Aorta (tissue), 5 donors: ENCODE measurements at regions not wholly inside any gene's neighbourhood (a gene's known extent, or its start where the extent isn't known, plus 50 kb on each side); places are given as distances from the start of the nearest gene placed in this dataset.

Experiments used
- ATAC-seq: fragments of 200-7000 bp; cut with Tn5 transposase; one replicate; pipeline ENCODE4 v1.9.1; 2022; ENCODE audit warnings: moderate library complexity; ENCODE audit not compliant: low FRiP score
- DNase-seq, 2 donors: peaks; one replicate each; pipeline ENCODE4 v3.0.0-alpha.2; 2020
- H3K27ac ChIP-seq, 2 donors: one replicate each; pipeline ENCODE4 v1.5.1; 2013; ENCODE audit warnings: low read length in 2 of 2, mild to moderate bottlenecking in 2 of 2, moderate library complexity in 2 of 2, control low read depth in 1 of 2, inconsistent platforms in 1 of 2, low read depth in 1 of 2
- H3K27me3 ChIP-seq, 2 donors: one replicate each; pipeline ENCODE4 v1.6.1; 2013; ENCODE audit warnings: control low read depth in 1 of 2, low read length in 1 of 2, mild to moderate bottlenecking in 1 of 2, moderate library complexity in 1 of 2; ENCODE audit not compliant: insufficient read depth in 2 of 2, control insufficient read depth in 1 of 2
- H3K36me3 ChIP-seq, 2 donors: one replicate each; pipeline ENCODE4 v1.6.1; 2013; ENCODE audit warnings: control low read depth in 1 of 2, low read length in 1 of 2, mild to moderate bottlenecking in 1 of 2; ENCODE audit not compliant: insufficient read depth in 2 of 2, control insufficient read depth in 1 of 2
- H3K4me1 ChIP-seq, 2 donors: one replicate each; pipeline ENCODE4 v1.6.1; 2013; ENCODE audit warnings: low read length in 2 of 2, control low read depth in 1 of 2, mild to moderate bottlenecking in 1 of 2, moderate library complexity in 1 of 2; ENCODE audit not compliant: insufficient read depth in 2 of 2, control insufficient read depth in 1 of 2
- H3K4me3 ChIP-seq, 2 donors: one replicate each; pipeline ENCODE4 v1.5.1; 2013; ENCODE audit warnings: low read length in 2 of 2, control low read depth in 1 of 2, mild to moderate bottlenecking in 1 of 2
- H3K9me3 ChIP-seq: one replicate; pipeline ENCODE4 v1.6.1; 2013; ENCODE audit warnings: mild to moderate bottlenecking, low read length; ENCODE audit not compliant: control insufficient read depth
- WGBS, 2 donors: extraction: QIAGEN DNeasy Blood & Tissue Kit; methylation state at CpG; one replicate each; pipeline ENCODE4 v1.1.7; 2013; 5-methylcytosine and 5-hydroxymethylcytosine counted together
- intact Hi-C, 2 donors: fragments of 100-400 bp; cut with DNase I; formaldehyde crosslinking; loops; one replicate each; pipeline versions ENCODE4 v1.14.2 to v1.15.0; 2022
- donor health status: healthy with polysubstance abuse.
- donor health status: Bipolar disorder and iron deficiency.
- donor health status: DM: no; HTN: no; CAD: no.
- donor health status: DM: no; HTN: no; CAD: no.
- donor health status: DM: yes; HTN: yes; CAD: no.

GRCh38 chr5:96569332-96569731 lies 92.8 kb upstream of the CAST start:
- H3K4me1 ChIP-seq: peaks cover 0 to 4% of the 10 kb centered on the region in 2 donors

GRCh38 chr5:96569770-96570169 lies 92.4 kb upstream of the CAST start:
- WGBS, 2 donors: 70 to 82% methylated on average over 4 of the region's 4 CpGs
- ATAC-seq: no peak

More at GRCh38 chr5:96569332-96569731, 92.8 kb upstream of the CAST start:
- ATAC-seq (no peak), DNase-seq (no peak)
- Histone ChIP-seq H3K4me3 (no peak overlapping the region), H3K36me3 (no peaks in the 10 kb centered on the region), H3K9me3 (no peaks in the 10 kb centered on the region), H3K27me3 (no peaks in the 10 kb centered on the region), H3K27ac (no peak overlapping the region)
- WGBS, 2 donors: 84 to 85% methylated on average over 4 of the region's 4 CpGs
- intact Hi-C loops: no loop called here

GRCh38 chr5:96572864-96573512 lies 89.2 kb upstream of the CAST start:
- intact Hi-C loops: no loop called here
- WGBS, 2 donors: 90 to 92% methylated on average over 5 of the region's 5 CpGs
- ATAC-seq (no peak), DNase-seq (no peak)
- Histone ChIP-seq H3K4me1 (no peaks in the 10 kb centered on the region), H3K27me3 (no peaks in the 10 kb centered on the region), H3K4me3 (no peak overlapping the region), H3K9me3 (no peaks in the 10 kb centered on the region), H3K27ac (no peak overlapping the region), H3K36me3 (no peaks in the 10 kb centered on the region)

More at GRCh38 chr5:96569770-96570169, 92.4 kb upstream of the CAST start:
- Histone ChIP-seq H3K4me1 (peaks cover 0 to 4% of the 10 kb centered on the region in 2 donors), H3K4me3 (no peak overlapping the region), H3K36me3 (no peaks in the 10 kb centered on the region), H3K27me3 (no peaks in the 10 kb centered on the region), H3K27ac (no peak overlapping the region), H3K9me3 (no peaks in the 10 kb centered on the region)
- intact Hi-C loops: no loop called here
- DNase-seq: no peak

GRCh38 chr5:96573513-96573894 lies 88.7 kb upstream of the CAST start:
- no peak overlapping the region for H3K27ac ChIP-seq
- intact Hi-C loops: no loop called here
- no peaks in the 10 kb centered on the region for H3K27me3 ChIP-seq
- H3K9me3 ChIP-seq: no peaks in the 10 kb centered on the region
- no peaks in the 10 kb centered on the region for H3K4me1 ChIP-seq
- H3K36me3 ChIP-seq: no peaks in the 10 kb centered on the region
- DNase-seq (no peak), ATAC-seq (no peak)
- H3K4me3 ChIP-seq: no peak overlapping the region

GRCh38 chr5:96576876-96577275 lies 85.3 kb upstream of the CAST start:
- WGBS, 2 donors: 83 to 87% methylated on average over 3 of the region's 3 CpGs
- H3K27ac ChIP-seq: no peak overlapping the region
- no peaks in the 10 kb centered on the region for H3K27me3 ChIP-seq
- H3K36me3 ChIP-seq: no peaks in the 10 kb centered on the region
- H3K4me1 ChIP-seq: no peaks in the 10 kb centered on the region
- no peak overlapping the region for H3K4me3 ChIP-seq
- H3K9me3 ChIP-seq: no peaks in the 10 kb centered on the region
- intact Hi-C loops: no loop called here
- ATAC-seq (no peak), DNase-seq (no peak)

GRCh38 chr5:96577909-96578308 lies 84.3 kb upstream of the CAST start:
- H3K4me3 ChIP-seq: no peak overlapping the region
- no peaks in the 10 kb centered on the region for H3K4me1 ChIP-seq
- ATAC-seq (no peak), DNase-seq (no peak)
- no peaks in the 10 kb centered on the region for H3K36me3 ChIP-seq
- no peaks in the 10 kb centered on the region for H3K27me3 ChIP-seq
- H3K27ac ChIP-seq: no peak overlapping the region
- intact Hi-C loops: no loop called here
- no peaks in the 10 kb centered on the region for H3K9me3 ChIP-seq

GRCh38 chr5:96579711-96580110 lies 82.5 kb upstream of the CAST start:
- ATAC-seq (no peak), DNase-seq (no peak)
- no peaks in the 10 kb centered on the region for H3K9me3 ChIP-seq
- no peaks in the 10 kb centered on the region for H3K36me3 ChIP-seq
- intact Hi-C loops: no loop called here
- H3K27me3 ChIP-seq: no peaks in the 10 kb centered on the region
- no peak overlapping the region for H3K4me3 ChIP-seq
- H3K4me1 ChIP-seq: no peaks in the 10 kb centered on the region
- WGBS, 2 donors: 95 to 96% methylated on average over 2 of the region's 2 CpGs
- H3K27ac ChIP-seq: no peak overlapping the region

GRCh38 chr5:96582343-96582742 lies 79.8 kb upstream of the CAST start:
- no peaks in the 10 kb centered on the region for H3K36me3 ChIP-seq
- H3K4me1 ChIP-seq: no peaks in the 10 kb centered on the region
- DNase-seq: no peak
- no peak overlapping the region for H3K27ac ChIP-seq
- 4 to 11% methylated on average over 11 of the region's 11 CpGs for whole genome bisulfite sequencing, 2 donors
- H3K9me3 ChIP-seq: no peaks in the 10 kb centered on the region
- no peak overlapping the region for H3K4me3 ChIP-seq
- H3K27me3 ChIP-seq: no peaks in the 10 kb centered on the region
- ATAC-seq: no peak
- intact Hi-C loops: no loop called here

GRCh38 chr5:96584712-96585111 lies 77.5 kb upstream of the CAST start:
- Histone ChIP-seq H3K27me3 (no peaks in the 10 kb centered on the region), H3K9me3 (no peaks in the 10 kb centered on the region), H3K27ac (no peak overlapping the region), H3K4me1 (no peaks in the 10 kb centered on the region), H3K4me3 (no peak overlapping the region), H3K36me3 (no peaks in the 10 kb centered on the region)
- intact Hi-C loops: no loop called here
- peak in 1 of 2 donors; percentile 59 for DNase-seq
- WGBS, 2 donors: 83 to 86% methylated on average over 6 of the region's 6 CpGs
- no peak for ATAC-seq
